Prostate gland (tissue), 2 donors: ENCODE measurements at regions not wholly inside any gene's neighbourhood (a gene's known extent, or its start where the extent isn't known, plus 50 kb on each side); places are given as distances from the start of the nearest gene placed in this dataset.

Experiments
- DNase-seq: peaks from one replicate; pipeline ENCODE4 v3.0.0-alpha.2; 2019; ENCODE audit warnings: low spot score
- H3K27ac ChIP-seq, 2 donors: fragments of 200-600 bp; sonication (generic); 2 replicates each; pipeline ENCODE4 v1.5.1; 2017 to 2019
- H3K27me3 ChIP-seq: fragments of 200-600 bp; sonication (generic); replicated peaks from 2 replicates; pipeline ENCODE4 v1.5.1; 2019; ENCODE audit not compliant: insufficient read depth
- H3K36me3 ChIP-seq, 2 donors: fragments of 200-600 bp; sonication (generic); 1 replicate in 1 of 2; 2 replicates in 1 of 2; pipeline versions ENCODE4 v1.5.1 to v1.8.1; 2017 to 2019
- H3K4me1 ChIP-seq: fragments of 200-600 bp; sonication (generic); replicated peaks from 2 replicates; pipeline ENCODE4 v1.5.1; 2019
- H3K4me3 ChIP-seq, 2 donors: fragments of 200-600 bp; sonication (generic); 2 replicates each; pipeline ENCODE4 v1.5.1; 2017 to 2019
- H3K9me3 ChIP-seq: fragments of 200-600 bp; sonication (generic); 2 replicates; pipeline ENCODE4 v1.5.1; 2017
- CTCF ChIP-seq, 4 experiments: fragments of 200-600 bp in 2 of 4; fragments of 450-650 bp in 2 of 4; sonication (generic) in 2 of 4; IDR thresholded peaks; 1 replicate in 3 of 4; 2 replicates in 1 of 4; pipeline ENCODE4 v1.5.1; 2016 to 2019; ENCODE audit warnings: antibody characterized with exemption in 4 of 4, mild to moderate bottlenecking in 2 of 4, moderate library complexity in 2 of 4
- POLR2A ChIP-seq: fragments of 450-650 bp; IDR thresholded peaks from one replicate; pipeline ENCODE4 v1.6.1; 2016; ENCODE audit warnings: antibody characterized with exemption, mild to moderate bottlenecking
- POLR2AphosphoS5 ChIP-seq: sonication (generic); formaldehyde crosslinking; IDR thresholded peaks from one replicate; pipeline ENCODE4 v1.6.1; 2017; ENCODE audit warnings: antibody characterized with exemption
- WGBS: methylation state at CpG from one replicate; pipeline ENCODE4 v1.1.5; 2018; 5-methylcytosine and 5-hydroxymethylcytosine counted together
- intact Hi-C: fragments of 100-400 bp; cut with DNase I; formaldehyde crosslinking; loops from one replicate; pipeline ENCODE4 v1.14.2; 2022

- Histone ChIP-seq H3K4me1 (no peaks in the 10 kb centered on the region), H3K4me3 (no peak overlapping the region), H3K27me3 (peaks cover 9% of the 10 kb centered on the region), H3K9me3 (no peaks in the 10 kb centered on the region), H3K27ac (no peak overlapping the region), H3K36me3 (no peaks in the 10 kb centered on the region)
- intact Hi-C loops: no loop called here
- TF ChIP-seq POLR2AphosphoS5: no peak
- TF ChIP-seq POLR2A: no peak
- TF ChIP-seq CTCF (IDR thresholded peaks at IDR 0.05): no peak
- no peak for DNase-seq
These were observed 70.9 kb upstream of the BHLHE23 start for GRCh38 chr20:63077705-63078104.

- no peaks in the 10 kb centered on the region for H3K4me1 ChIP-seq
- H3K36me3 ChIP-seq: no peaks in the 10 kb centered on the region
- TF ChIP-seq POLR2AphosphoS5: no peak
- TF ChIP-seq CTCF (IDR thresholded peaks at IDR 0.05): no peak
- no peak for TF ChIP-seq POLR2A
- 88% methylated on average over 5 of the region's 5 CpGs for WGBS
- no peak for DNase-seq
- H3K27ac ChIP-seq: no peak overlapping the region
- intact Hi-C loops: no loop called here
- peaks cover 22% of the 10 kb centered on the region for H3K27me3 ChIP-seq
- H3K9me3 ChIP-seq: no peaks in the 10 kb centered on the region
- H3K4me3 ChIP-seq: no peak overlapping the region
These were observed 69.7 kb upstream of the BHLHE23 start for GRCh38 chr20:63076421-63076820.

GRCh38 chr20:63074631-63075030 is 67.9 kb upstream of the BHLHE23 start:
- H3K27ac ChIP-seq: no peak overlapping the region
- peaks cover 23% of the 10 kb centered on the region for H3K27me3 ChIP-seq
- TF ChIP-seq CTCF (IDR thresholded peaks at IDR 0.05) (no peak), POLR2A (no peak), POLR2AphosphoS5 (no peak)
- intact Hi-C loops: no loop called here
- no peaks in the 10 kb centered on the region for H3K4me1 ChIP-seq
- H3K36me3 ChIP-seq: no peaks in the 10 kb centered on the region
- H3K9me3 ChIP-seq: no peaks in the 10 kb centered on the region
- DNase-seq: no peak
- H3K4me3 ChIP-seq: no peak overlapping the region
- WGBS: 66% methylated on average over 9 of the region's 9 CpGs

GRCh38 chr20:63074182-63074581 is 67.4 kb upstream of the BHLHE23 start:
- TF ChIP-seq POLR2A (no peak), CTCF (IDR thresholded peaks at IDR 0.05) (no peak), POLR2AphosphoS5 (no peak)
- H3K9me3 ChIP-seq: no peaks in the 10 kb centered on the region
- H3K4me3 ChIP-seq: no peak overlapping the region
- H3K36me3 ChIP-seq: no peaks in the 10 kb centered on the region
- peaks cover 25% of the 10 kb centered on the region for H3K27me3 ChIP-seq
- no peak overlapping the region for H3K27ac ChIP-seq
- H3K4me1 ChIP-seq: no peaks in the 10 kb centered on the region
- DNase-seq: no peak
- 92% methylated on average over 9 of the region's 9 CpGs for WGBS
- intact Hi-C loops: no loop called here

GRCh38 chr20:63073738-63074065 is 66.9 kb upstream of the BHLHE23 start:
- DNase-seq: no peak
- Histone ChIP-seq H3K4me1 (no peaks in the 10 kb centered on the region), H3K27me3 (peaks cover 25% of the 10 kb centered on the region), H3K9me3 (no peaks in the 10 kb centered on the region), H3K27ac (no peak overlapping the region), H3K36me3 (no peaks in the 10 kb centered on the region), H3K4me3 (no peak overlapping the region)
- TF ChIP-seq CTCF (IDR thresholded peaks at IDR 0.05) (no peak), POLR2AphosphoS5 (no peak), POLR2A (no peak)
- WGBS: 65% methylated on average over 6 of the region's 6 CpGs
- intact Hi-C loops: no loop called here
